GM19099 (cell line): ENCODE measurements at regions not wholly inside any gene's neighbourhood (a gene's known extent, or its start where the extent isn't known, plus 50 kb on each side); places are given as distances from the start of the nearest gene placed in this dataset.

ENCODE experiments used
- POLR2A ChIP-seq: IDR thresholded peaks from 3 replicates; pipeline ENCODE4 v1.6.1; 2011; ENCODE audit warnings: low read depth; ENCODE audit not compliant: insufficient read length; ENCODE audit errors: extremely low read depth

DNA sequence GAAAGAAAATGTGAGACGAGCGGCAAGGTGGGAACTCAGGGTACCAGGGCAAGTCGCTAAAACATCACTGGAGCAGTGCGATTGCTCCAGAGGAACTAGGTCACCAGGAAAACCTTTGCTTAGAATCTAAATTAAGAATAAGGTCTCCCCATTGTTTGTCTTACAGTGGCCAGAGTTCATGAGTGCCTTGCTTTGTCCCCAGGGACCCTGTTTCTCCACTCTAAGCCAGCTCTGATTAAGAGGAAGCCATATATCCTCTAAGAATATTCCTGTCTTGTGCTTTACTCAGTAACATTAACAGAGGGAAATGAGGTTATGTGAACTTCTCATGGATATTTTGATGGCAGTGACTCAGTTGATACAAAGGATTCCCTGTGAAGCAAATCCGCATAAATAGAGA is 305.8 kb downstream of the CD83 start:
- TF ChIP-seq POLR2A: no peak

DNA sequence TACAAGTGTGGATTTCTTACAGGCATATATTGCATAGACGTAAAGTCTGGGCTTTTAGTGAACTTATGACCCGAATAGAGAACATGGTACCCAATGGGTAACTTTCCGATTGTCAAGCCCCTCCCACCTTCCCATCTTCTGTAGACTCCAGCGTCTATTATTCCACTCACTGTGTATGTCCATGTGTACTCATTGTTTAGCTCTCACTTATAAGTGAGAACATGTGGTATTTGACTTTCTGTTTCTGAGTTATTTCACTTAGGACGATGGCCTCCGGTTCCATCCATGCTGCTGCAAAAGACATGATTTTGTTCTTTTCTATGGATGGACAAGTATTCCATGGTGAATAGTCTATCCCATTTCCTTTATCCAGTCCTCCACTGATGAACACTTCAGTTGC is 306.4 kb downstream of the CD83 start:
- no peak for TF ChIP-seq POLR2A

DNA sequence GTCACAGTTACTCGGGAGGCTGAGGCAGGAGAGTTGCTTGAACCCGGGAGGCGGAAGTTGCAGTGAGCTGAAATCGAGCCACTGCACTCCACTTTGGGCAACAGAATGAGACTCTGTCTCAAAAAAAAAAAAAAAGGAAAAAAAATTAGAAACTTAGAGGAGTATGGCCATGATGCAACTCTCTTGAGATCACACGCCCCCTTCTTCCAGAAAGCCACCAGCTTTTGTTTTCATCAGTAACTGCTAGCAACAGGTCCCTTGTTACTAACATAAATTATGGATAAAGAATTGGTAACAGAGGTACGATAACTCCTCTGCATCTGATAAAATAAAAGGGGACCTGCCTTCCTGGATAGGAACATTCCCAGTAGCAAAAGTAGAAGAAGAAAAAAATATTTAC is 308.2 kb downstream of the CD83 start:
- TF ChIP-seq POLR2A: no peak

DNA sequence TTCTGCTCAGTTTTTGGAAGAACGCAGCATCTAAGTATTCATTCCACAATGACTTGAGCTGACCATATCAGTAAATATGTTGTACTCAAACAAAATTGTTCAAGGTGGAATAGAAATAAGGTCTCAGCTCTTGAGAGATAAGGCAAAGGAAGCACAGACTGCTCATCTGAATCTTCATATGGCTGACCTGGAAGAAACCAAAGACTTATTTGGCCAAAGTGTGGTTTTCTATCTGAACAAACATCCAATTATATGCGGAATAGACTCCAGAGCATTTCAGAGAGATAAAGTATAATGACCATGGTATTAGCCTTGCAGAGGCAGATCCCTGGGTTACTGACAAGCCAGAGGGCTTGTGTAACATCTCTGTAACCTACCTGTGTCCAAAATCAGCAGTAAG is 308.7 kb downstream of the CD83 start:
- TF ChIP-seq POLR2A: no peak

DNA sequence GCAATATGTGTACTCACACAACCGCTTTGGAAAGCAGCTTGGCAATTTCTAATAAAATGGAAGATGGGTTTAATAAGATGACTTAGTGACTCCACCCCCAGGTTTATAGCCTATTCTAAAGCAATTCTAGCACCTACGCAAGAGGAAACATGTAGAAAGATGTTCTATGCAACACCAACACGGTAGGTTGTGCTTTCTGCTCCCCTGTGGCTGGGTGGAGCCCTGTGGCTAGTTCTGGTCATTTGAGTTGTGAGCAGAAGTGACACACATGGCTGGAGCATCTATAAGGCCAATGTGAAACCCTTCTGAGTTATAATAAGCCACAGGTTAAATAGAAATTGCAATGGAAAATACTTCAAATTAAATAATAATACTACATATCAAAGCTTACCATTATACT is 310.7 kb downstream of the CD83 start:
- no peak for TF ChIP-seq POLR2A

DNA sequence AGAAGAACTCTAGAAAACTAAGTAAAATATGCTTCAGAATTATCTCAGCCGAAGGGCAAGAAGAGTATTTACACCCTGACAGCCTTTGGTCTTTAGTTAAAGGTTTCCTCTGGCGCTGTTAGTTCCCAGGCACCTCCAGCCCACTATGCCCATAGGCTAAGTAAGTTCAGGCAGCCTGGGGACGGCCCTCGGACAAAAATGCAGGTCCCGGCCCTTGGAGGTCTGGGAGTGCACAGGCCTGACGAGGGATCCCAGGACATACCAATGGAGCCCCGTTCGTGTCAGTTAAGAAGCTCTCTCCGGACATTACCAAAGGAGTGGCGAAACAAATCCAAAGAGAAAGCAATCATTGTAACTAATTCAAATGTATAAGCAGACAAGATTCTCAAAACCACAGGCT is 311.8 kb downstream of the CD83 start:
- TF ChIP-seq POLR2A: no peak

DNA sequence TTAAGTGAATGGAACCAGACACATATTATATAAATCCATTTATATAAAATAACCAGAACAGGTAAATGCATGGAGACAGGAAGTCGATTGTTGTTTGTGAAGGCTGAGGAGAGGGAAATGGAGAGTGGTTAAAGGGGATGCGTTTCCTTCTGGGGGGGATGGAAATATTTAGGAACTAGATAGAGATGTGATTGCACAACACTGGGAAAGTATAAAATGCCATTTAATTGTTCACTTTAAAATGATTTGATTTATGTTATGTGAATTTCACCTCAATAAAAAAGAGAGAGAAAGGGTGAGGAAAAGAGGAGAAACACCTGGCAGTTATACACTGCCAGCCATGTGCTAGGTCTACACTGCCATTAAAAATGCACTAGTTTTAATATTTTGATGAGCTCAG is 312.6 kb downstream of the CD83 start:
- no peak for TF ChIP-seq POLR2A

DNA sequence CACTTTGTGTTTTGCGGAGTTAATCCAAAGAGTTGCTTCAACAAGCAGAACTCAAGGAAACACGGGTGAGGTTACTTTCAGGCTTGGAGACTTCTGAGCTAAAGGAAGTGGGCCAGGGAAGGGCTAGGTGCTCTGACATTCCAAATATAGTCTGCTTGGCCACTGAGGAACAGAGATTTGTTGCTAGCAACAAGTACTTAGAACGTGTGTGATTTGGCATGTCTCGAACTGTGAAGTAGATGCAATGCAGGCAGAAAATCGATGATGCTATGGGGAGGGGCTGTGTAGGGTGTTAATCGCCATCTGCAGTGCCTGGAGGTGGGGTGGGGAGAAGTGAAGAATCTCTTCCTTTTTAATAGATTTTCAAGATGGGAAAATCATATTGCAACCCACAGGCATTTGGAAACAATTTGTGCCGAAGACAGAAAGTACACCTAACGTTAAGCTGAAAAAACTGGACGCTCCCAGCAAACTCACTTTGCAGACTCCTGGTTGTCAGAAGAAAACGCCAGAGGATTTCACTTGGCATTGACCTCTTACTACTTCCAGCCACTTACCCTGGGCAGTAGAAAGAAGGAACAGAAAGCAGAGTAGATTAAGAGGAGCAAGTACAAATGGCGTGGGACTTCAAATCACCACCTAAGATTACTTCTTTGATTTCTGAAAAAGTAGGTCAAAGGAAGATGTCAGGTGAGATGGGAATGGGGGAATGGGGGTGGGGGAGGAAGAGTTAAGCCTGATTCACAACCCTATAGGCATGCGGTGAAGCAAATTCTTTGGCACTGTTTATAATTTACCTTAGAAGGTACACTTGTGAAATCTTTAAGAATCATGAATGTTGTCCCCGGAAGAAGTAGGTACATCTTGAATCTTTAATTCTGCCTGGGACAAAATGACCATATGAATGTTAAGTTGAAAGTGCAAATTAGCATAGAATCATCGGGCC is 314.1 kb downstream of the CD83 start:
- TF ChIP-seq POLR2A: no peak

DNA sequence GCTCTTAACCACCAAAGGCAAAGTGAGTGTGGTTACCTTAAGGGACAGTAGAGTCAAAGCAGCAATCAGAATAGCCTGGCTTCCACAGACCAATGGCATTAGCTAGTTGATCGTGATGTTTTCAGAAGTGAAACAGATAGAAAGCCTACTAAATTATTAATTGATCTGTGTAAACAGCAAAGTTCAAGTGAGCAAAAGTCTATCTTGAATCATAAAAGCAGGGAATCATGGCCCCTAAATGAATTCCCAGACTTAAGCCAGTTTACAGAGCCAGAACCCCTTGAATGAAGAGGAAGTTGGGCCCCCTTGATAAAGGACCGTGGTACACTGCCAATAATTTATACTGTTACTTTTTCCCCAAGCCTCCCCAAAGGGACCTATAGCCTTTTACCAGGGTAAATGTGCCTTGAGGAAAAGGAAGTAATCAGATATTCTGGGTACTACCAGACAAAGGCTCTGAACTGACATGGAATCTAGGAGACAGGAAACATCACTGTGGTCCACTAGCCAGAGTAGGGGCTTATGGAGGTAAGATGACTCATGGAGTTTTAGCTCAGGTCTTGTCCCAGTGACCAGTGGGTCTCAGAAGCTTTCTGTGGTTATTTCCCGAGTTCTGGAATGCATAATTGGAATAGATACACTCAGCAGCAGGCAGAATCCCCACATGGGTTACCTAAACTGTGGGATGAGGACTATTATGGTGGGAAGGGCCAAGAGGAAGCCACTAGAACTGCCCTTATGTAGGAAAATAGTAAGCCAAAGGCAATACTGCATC is 317.5 kb downstream of the CD83 start:
- no peak for TF ChIP-seq POLR2A

DNA sequence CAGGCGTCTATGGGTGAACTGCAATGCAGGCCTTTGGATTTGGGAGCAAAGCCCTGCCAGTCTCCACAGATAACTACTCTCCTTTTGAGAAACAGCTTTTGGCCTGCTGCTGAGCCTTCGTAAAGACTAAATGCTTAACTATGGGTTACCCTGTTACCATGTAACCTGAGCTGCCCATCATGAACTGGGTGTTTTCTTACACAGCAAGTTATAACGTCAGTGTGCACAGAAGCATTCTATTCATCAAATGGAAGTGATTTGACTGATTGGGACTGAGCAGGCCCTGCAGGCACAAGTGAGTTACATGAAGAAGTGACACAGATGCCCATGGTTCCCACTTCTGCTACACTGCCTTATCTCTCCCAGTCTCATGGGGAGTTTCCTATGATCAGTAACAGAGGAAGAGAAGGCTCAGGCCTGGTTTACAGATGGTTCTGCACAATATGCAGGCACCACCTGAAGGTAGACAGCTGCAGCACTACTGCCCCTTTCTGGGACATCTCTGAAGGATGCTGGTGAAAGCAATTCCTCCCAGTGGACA is 319.1 kb downstream of the CD83 start:
- no peak for TF ChIP-seq POLR2A

DNA sequence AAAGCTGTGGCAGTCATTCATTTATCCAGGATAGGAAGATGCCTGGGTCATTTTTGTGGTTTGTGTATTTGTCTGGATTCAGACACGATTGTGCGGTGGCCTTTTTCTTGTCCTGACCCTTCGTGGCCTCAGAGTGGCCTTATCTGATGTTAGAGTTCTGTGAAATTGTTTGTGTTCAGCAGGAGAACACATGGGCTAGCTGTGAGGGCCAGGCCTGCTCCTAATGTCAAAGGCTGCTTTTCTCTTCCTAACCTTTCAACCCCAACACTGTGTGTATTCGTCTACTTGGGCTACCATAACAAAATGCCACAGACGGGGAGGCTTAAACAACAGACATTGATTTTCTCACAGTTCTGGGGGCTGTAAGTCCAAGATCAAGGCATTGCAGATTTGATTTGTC is 321.8 kb downstream of the CD83 start:
- no peak for TF ChIP-seq POLR2A

DNA sequence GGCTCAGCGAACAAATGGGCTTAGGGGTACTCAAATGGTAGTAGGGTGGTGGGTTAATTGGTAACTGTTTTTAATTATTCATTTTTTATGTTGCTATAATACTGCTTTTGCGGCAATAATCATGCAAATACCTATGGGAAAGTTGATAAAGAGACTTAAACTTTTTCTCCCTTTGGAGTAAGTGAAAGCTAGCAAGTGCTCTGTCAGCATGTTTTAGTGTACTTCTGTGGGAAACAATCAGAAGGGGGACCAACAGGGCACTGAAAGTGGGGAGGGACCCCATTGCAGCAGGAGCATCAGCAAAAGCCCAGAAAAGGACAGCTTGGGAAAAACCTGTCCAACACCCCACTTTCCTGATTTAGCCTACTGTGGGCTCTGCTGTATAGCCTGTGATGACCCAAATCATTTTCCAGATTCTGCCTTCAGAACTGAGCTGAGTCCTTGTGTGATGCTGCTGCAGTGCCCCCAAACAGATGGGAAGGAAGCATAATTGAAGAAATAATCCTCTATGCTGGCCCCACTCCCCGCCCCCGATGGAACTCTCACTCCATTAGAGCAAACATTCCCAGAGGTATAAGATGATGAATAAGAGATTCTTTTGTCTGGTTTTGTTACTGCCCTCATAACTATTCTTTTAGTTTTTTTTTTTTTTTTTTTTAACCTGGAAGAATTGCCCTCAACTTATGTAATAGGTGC is 322.8 kb downstream of the CD83 start:
- TF ChIP-seq POLR2A: no peak

DNA sequence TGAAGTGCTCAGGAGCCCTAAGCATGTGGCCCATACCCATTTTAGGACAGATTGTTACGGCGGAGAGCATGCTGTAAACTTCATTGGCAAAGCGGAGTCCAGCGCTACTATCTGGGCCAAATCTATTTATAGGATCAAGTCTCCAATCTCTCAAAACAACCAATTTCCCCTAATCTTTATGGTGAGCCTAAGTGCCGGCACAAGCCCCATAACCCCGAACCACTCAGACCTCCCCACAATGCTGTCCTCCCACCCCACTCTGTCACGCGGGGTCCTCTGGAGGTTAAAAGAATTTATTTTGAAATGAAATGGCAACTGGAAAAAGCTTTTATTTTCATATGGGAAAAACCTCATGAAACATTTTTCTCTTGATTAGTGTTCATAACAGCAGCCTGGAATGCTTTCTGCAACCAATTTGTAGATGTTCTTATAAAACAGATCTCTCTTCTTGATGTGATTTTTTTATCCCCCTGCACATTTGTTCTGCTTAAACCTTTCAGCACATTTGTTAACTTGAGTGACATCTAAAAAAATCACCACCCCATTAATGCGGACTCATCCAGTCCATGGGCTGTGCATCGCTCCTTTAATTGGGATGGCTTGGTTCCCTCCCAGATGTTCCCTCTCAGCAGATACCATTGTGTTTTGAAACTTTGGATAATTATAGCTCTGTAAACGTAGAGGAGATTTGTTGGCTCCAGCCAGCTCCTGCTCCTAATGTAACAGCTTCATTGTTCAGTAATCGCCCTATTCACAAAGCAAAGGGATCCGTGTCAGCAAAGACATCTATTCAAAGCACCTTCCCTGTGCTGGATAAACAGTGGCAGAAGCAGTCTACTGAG is 323.6 kb downstream of the CD83 start:
- TF ChIP-seq POLR2A: no peak

DNA sequence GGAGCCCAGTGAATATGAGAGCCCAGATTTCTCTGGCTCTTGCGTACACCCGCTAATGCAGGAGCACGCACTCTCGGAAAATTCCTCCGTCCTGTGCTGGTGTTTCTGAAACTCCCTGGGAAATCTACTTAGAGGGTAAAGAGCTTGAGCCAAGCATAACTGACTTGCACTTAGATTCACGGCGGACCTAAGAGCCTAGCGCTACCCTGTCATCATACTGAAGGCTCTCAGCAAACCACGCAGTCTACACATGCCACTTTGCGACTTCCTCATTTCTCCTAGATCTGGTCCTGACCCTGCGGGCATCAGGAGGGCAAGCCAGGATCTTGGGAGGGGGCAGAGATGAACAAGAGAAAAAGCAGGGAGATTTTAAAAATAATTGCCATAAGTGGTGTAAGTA is 324.7 kb downstream of the CD83 start:
- no peak for TF ChIP-seq POLR2A
